ENCODE measurements at regions not wholly inside any gene's neighbourhood (a gene's known extent, or its start where the extent isn't known, plus 50 kb on each side); places are given as distances from the start of the nearest gene placed in this dataset.
A peak's percentile ranks its signal among the peaks of the same experiment; 100 is the strongest.

- TF ChIP-seq CHD7 (IDR thresholded peaks at IDR 0.05; ENCODE audit: low read depth, low read length) (no peak), RBM15 (IDR thresholded peaks at IDR 0.05; ENCODE audit: insufficient read depth, low read length) (no peak), ZNF75A (CRISPR knock-in tag; IDR thresholded peaks at IDR 0.05) (peak; percentile 100), NFIC (IDR thresholded peaks at IDR 0.05) (peak; percentile 59), PHF21A (IDR thresholded peaks at IDR 0.05; ENCODE audit: borderline replicate concordance, low read depth) (0 out of 2 replicates have a peak, but pooled peaks have one; percentile 33), DDX20 (tag; IDR thresholded peaks at IDR 0.05; ENCODE audit: low read depth) (peak; percentile 41; the same call in 1 of the 2 replicates), SMAD1 (IDR thresholded peaks at IDR 0.05; ENCODE audit: low read depth, low read length, partially characterized antibody) (peak; percentile 65), CBX5 (IDR thresholded peaks at IDR 0.05; ENCODE audit: borderline replicate concordance, low read depth) (no peak), ZBTB7A (IDR thresholded peaks at IDR 0.05; ENCODE audit: borderline replicate concordance, control insufficient read depth, low read depth, low read length) (no peak), TAF9B (IDR thresholded peaks at IDR 0.05; ENCODE audit: partially characterized antibody) (peak; percentile 69), ETV1 (tag; conservative IDR thresholded peaks at IDR 0.05; ENCODE audit: low read depth) (0 out of 2 replicates have a peak, but pooled peaks have one; percentile 35), XRCC4 (IDR thresholded peaks at IDR 0.05; ENCODE audit: extremely low read depth, insufficient read depth, insufficient read length) (no peak)
- TF ChIP-seq, protein P1, sequence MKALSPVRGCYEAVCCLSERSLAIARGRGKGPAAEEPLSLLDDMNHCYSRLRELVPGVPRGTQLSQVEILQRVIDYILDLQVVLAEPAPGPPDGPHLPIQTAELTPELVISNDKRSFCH (CRISPR knock-in tag; IDR thresholded peaks at IDR 0.05), result no peak
- TF ChIP-seq, protein P1 (tag; IDR thresholded peaks at IDR 0.05), result peak; percentile 90; the same call in 1 of the 2 replicates
Observed at GRCh38 chr10:7027913-7028808, 382.7 kb downstream of the SFMBT2 start (continued).
